ENCODE measurements at regions not wholly inside any gene's neighbourhood (a gene's known extent, or its start where the extent isn't known, plus 50 kb on each side); places are given as distances from the start of the nearest gene placed in this dataset.

GRCh38 chr5:54854883-54855581, 130.4 kb downstream of the ESM1 start:
- no peak for TF ChIP-seq CTCF (conservative IDR thresholded peaks at IDR 0.05; ENCODE audit: low read depth, low read length)
- DNase-seq (ENCODE audit: low read depth), result no peak
- H3K4me3 ChIP-seq (ENCODE audit: low read depth, low read length), result no peak overlapping the region

GRCh38 chr5:54852007-54852406, 133.4 kb downstream of the ESM1 start:
- TF ChIP-seq CTCF (conservative IDR thresholded peaks at IDR 0.05; ENCODE audit: low read depth, low read length), result peak; percentile 35
- H3K4me3 ChIP-seq (ENCODE audit: low read depth, low read length), result no peak overlapping the region
- no peak for DNase-seq (ENCODE audit: low read depth)

- TF ChIP-seq CTCF (conservative IDR thresholded peaks at IDR 0.05; ENCODE audit: low read depth, low read length), result no peak
- no peak overlapping the region for H3K4me3 ChIP-seq (ENCODE audit: low read depth, low read length)
- DNase-seq (ENCODE audit: low read depth), result no peak
Observed at GRCh38 chr5:54851449-54851848, 133.9 kb downstream of the ESM1 start.

GRCh38 chr5:54848581-54848980, 136.8 kb downstream of the ESM1 start:
- DNase-seq (ENCODE audit: low read depth), result no peak
- H3K4me3 ChIP-seq (ENCODE audit: low read depth, low read length), result no peak overlapping the region
- no peak for TF ChIP-seq CTCF (conservative IDR thresholded peaks at IDR 0.05; ENCODE audit: low read depth, low read length)

GRCh38 chr5:54845567-54845941, 139.8 kb downstream of the ESM1 start:
- TF ChIP-seq CTCF (conservative IDR thresholded peaks at IDR 0.05; ENCODE audit: low read depth, low read length), result no peak

GRCh38 chr5:54844905-54845566, 140.4 kb downstream of the ESM1 start:
- TF ChIP-seq CTCF (conservative IDR thresholded peaks at IDR 0.05; ENCODE audit: low read depth, low read length), result peak; percentile 48
- peak overlapping the region; percentile 32 for H3K4me3 ChIP-seq (ENCODE audit: low read depth, low read length)
- peak; percentile 83 for DNase-seq (ENCODE audit: low read depth)

More at GRCh38 chr5:54845567-54845941, 139.8 kb downstream of the ESM1 start:
- peak; percentile 67 for DNase-seq (ENCODE audit: low read depth)
- no peak overlapping the region for H3K4me3 ChIP-seq (ENCODE audit: low read depth, low read length)

GRCh38 chr5:54844266-54844665, 141.1 kb downstream of the ESM1 start:
- TF ChIP-seq CTCF (conservative IDR thresholded peaks at IDR 0.05; ENCODE audit: low read depth, low read length), result no peak
- no peak for DNase-seq (ENCODE audit: low read depth)
- no peak overlapping the region for H3K4me3 ChIP-seq (ENCODE audit: low read depth, low read length)

All from choroid plexus epithelial cell (primary cell).